ENCODE measurements at regions not wholly inside any gene's neighbourhood (a gene's known extent, or its start where the extent isn't known, plus 50 kb on each side); places are given as distances from the start of the nearest gene placed in this dataset.

DNA sequence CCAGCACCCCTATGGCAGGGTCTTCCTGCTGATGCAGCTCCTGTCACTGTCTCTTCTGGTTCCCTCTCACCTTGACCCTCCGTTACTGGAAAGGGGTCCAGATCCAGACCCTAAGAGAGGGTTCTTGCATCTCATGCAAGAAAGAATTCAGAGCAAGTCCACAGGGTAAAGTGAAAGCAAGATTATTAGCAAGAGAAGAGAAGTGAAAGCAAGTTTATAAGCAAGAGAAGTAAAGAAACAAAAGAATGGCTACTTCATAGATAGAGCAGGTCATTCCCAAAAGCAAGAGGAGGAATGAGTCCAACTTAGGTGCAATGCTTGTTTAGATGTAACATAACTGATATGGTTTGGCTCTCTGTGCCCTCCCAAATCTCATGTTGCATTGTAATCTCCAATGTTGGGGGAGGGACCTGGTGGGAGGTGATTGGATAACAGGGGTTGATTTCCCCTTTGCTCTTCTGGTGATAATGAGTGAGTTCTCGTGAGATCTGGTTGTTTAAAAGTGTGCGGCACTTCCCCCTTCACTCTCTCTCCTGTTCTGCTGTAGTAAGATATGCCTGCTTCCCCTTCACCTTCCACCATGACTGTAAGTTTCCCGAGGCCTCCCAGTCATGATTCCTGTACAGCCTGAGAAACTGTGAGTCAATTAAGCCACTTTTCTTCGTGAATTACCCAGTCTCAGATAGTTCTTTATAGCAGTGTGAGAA is 183.3 kb downstream of the MED10 start:
- Histone ChIP-seq H3F3A (ENCODE audit: control insufficient read depth, insufficient read depth) (no peaks in the 10 kb centered on the region), H3K36me3 (ENCODE audit: control insufficient read depth, low read length) (no peaks in the 10 kb centered on the region), H3K79me2 (ENCODE audit: control insufficient read depth, low read length) (no peaks in the 10 kb centered on the region), H3K4me1 (ENCODE audit: control insufficient read depth, low read length) (peaks cover 29% of the 10 kb centered on the region), H3K4me2 (ENCODE audit: low read length) (no peak overlapping the region), H3K27ac (ENCODE audit: low read depth, low read length) (no peak overlapping the region), H3K9me2 (replicated peaks; ENCODE audit: control insufficient read depth, low read length) (no peaks in the 10 kb centered on the region), H4K20me1 (ENCODE audit: control insufficient read depth, insufficient read depth, low read depth, low read length) (no peaks in the 10 kb centered on the region), H3K4me3 (ENCODE audit: low read length) (no peak overlapping the region), H3K27me3 (ENCODE audit: control insufficient read depth, low read length) (no peaks in the 10 kb centered on the region), H3K9me3 (ENCODE audit: control insufficient read depth, insufficient read depth, low read length) (no peaks in the 10 kb centered on the region; the same call in 1 of the 2 replicates)
- TF ChIP-seq EZH2phosphoT487 (IDR thresholded peaks at IDR 0.05; ENCODE audit: borderline replicate concordance, low read length) = no peak
- TF ChIP-seq, protein P1, sequence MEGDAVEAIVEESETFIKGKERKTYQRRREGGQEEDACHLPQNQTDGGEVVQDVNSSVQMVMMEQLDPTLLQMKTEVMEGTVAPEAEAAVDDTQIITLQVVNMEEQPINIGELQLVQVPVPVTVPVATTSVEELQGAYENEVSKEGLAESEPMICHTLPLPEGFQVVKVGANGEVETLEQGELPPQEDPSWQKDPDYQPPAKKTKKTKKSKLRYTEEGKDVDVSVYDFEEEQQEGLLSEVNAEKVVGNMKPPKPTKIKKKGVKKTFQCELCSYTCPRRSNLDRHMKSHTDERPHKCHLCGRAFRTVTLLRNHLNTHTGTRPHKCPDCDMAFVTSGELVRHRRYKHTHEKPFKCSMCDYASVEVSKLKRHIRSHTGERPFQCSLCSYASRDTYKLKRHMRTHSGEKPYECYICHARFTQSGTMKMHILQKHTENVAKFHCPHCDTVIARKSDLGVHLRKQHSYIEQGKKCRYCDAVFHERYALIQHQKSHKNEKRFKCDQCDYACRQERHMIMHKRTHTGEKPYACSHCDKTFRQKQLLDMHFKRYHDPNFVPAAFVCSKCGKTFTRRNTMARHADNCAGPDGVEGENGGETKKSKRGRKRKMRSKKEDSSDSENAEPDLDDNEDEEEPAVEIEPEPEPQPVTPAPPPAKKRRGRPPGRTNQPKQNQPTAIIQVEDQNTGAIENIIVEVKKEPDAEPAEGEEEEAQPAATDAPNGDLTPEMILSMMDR (IDR thresholded peaks at IDR 0.05; ENCODE audit: low read depth, low read length, poor library complexity, severe bottlenecking) = no peak

DNA sequence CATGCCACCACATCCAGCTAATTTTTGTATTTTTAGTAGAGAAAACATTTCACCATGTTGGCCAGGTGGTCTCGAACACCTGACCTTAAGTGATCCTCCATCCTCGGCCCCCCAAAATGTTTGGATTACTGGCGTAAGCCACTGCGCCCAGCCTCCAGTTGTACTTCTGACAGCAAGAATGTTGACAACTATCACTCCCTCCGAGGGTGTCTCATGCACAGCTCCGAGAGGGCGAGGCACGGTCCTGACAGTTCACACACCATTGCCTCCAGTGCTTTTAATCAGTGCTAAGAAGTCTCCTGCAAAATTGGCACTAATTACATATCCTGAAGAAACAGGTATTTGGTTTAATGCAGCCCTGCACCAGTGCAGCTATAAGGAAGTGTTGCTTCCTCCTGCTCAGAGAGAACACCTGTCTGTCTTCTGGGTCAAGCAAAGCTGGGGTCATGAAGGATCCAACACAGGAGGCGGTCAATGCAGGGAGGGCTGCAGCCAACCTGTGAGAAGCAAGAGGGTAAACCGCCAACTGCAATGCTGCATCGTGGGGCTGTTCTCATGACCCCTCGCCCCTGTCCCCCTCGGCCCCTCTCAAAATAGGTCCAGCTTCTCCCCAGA is 184.0 kb downstream of the MED10 start:
- Histone ChIP-seq H3K36me3 (ENCODE audit: control insufficient read depth, low read length) (no peaks in the 10 kb centered on the region), H3K27me3 (ENCODE audit: control insufficient read depth, low read length) (no peaks in the 10 kb centered on the region), H4K20me1 (ENCODE audit: control insufficient read depth, insufficient read depth, low read depth, low read length) (no peaks in the 10 kb centered on the region), H3K27ac (ENCODE audit: low read depth, low read length) (no peak overlapping the region), H3K4me3 (ENCODE audit: low read length) (no peak overlapping the region), H3K9me2 (replicated peaks; ENCODE audit: control insufficient read depth, low read length) (no peaks in the 10 kb centered on the region), H3K4me1 (ENCODE audit: control insufficient read depth, low read length) (peaks cover 32% of the 10 kb centered on the region), H3K9me3 (ENCODE audit: control insufficient read depth, insufficient read depth, low read length) (no peaks in the 10 kb centered on the region; the same call in 1 of the 2 replicates), H3K4me2 (ENCODE audit: low read length) (no peak overlapping the region), H3F3A (ENCODE audit: control insufficient read depth, insufficient read depth) (no peaks in the 10 kb centered on the region), H3K79me2 (ENCODE audit: control insufficient read depth, low read length) (no peaks in the 10 kb centered on the region)
- TF ChIP-seq, protein P1 (IDR thresholded peaks at IDR 0.05; ENCODE audit: low read depth, low read length, poor library complexity, severe bottlenecking) = no peak
- TF ChIP-seq EZH2phosphoT487 (IDR thresholded peaks at IDR 0.05; ENCODE audit: borderline replicate concordance, low read length) = no peak

DNA sequence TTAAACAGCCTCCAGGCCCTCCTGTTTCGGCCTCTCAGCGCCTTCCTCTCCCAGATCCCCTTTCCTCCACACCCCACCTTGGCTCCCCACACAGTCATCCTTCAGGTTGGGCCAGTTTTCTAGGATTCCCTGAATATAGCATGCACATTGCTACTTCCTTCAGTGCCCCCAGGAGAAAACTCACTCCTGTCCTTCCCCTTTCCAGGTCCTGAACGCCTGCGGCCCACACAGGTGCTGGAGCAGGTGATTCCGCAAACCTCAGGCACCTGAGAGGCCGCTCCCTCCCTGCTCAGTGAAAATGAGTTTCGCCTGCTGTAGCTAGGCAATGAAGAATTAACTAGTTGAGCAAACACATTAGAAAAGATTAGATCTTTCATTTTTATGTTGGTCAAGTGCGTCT is 185.0 kb downstream of the MED10 start:
- Histone ChIP-seq H3K27me3 (ENCODE audit: control insufficient read depth, low read length) (no peaks in the 10 kb centered on the region), H3K4me1 (ENCODE audit: control insufficient read depth, low read length) (peaks cover 43% of the 10 kb centered on the region), H4K20me1 (ENCODE audit: control insufficient read depth, insufficient read depth, low read depth, low read length) (no peaks in the 10 kb centered on the region), H3K9me2 (replicated peaks; ENCODE audit: control insufficient read depth, low read length) (no peaks in the 10 kb centered on the region), H3K79me2 (ENCODE audit: control insufficient read depth, low read length) (no peaks in the 10 kb centered on the region), H3K36me3 (ENCODE audit: control insufficient read depth, low read length) (no peaks in the 10 kb centered on the region), H3F3A (ENCODE audit: control insufficient read depth, insufficient read depth) (peaks cover 4% of the 10 kb centered on the region; the same call in 1 of the 2 replicates), H3K27ac (ENCODE audit: low read depth, low read length) (no peak overlapping the region), H3K4me2 (ENCODE audit: low read length) (no peak overlapping the region), H3K4me3 (ENCODE audit: low read length) (no peak overlapping the region), H3K9me3 (ENCODE audit: control insufficient read depth, insufficient read depth, low read length) (no peaks in the 10 kb centered on the region)
- no peak for TF ChIP-seq EZH2phosphoT487 (IDR thresholded peaks at IDR 0.05; ENCODE audit: borderline replicate concordance, low read length)
- TF ChIP-seq, protein P1 (IDR thresholded peaks at IDR 0.05; ENCODE audit: low read depth, low read length, poor library complexity, severe bottlenecking) = no peak

All from DOHH2 (cell line).